Stimulated activated CD4-positive, alpha-beta T cell treated with anti-CD3 and anti-CD28 coated beads, Interleukin-1b, Interleukin-23, amount 100 ng/mL, for 48 hours (primary cell): ENCODE measurements at regions not wholly inside any gene's neighbourhood (a gene's known extent, or its start where the extent isn't known, plus 50 kb on each side); places are given as distances from the start of the nearest gene placed in this dataset.

Experiments
- DNase-seq: peaks from one replicate; pipeline ENCODE4 v3.0.0-alpha.2; 2020

GRCh38 chr13:107459430-107459829, 755.9 kb downstream of the LIG4 start:
- no peak for DNase-seq

DNA sequence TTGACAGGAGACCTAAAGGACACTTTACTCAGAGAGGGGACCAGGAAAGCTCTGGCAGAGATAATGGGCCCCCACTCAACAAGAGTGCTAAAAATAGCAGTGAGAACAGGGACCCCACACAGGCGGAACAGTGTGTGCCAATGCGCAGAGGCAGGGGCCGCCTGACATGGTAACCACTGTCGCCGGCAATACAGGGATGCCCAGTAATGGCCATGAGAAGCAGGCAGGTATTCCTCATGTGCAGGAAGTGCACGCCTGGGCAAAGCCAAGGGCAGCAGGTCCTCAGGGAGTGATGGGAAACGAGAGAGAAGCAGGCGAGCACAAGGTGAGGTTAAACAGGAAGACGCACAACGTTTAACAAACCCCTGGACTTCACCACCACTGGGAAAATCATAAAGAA, 757.1 kb downstream of the LIG4 start:
- no peak for DNase-seq

DNA sequence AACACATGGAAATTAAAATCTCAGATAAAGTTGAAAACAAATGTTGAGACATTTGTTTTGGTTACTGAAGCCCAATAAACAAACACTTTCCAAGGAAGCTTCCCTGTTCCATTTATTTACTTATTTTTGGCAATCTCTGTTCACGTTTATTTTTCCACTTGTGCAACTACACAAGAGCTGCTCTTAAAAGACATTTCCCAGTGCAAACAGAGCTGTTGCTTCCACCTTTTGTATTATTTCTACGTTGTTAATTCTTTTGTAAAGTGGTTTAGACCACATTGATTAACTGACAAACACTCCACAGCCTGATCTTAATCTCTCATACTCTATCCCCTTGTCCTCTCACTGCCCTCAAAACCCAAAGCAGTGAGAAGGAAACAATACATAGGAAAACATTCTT, 757.6 kb downstream of the LIG4 start:
- DNase-seq = no peak

DNA sequence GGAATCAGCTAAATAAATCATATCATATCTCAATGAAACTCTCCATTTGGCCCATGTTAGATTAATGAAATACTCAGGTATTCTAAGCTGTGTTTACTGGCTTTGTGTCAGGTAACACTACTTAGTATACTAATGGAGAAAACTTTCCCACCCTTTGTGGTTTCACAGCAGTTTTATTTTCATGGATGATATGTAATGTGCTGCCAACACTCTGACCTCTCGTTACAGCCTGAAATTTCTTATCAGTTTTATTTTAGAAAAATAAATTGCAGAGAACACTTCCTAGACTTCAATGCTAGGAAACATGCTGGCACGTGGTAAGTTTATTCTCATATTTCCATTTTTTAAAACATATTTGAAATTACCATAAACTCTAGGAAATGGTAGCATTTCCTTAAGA, 758.9 kb downstream of the LIG4 start:
- no peak for DNase-seq

- no peak for DNase-seq
These were observed 762.5 kb downstream of the LIG4 start for GRCh38 chr13:107452833-107453232.

DNA sequence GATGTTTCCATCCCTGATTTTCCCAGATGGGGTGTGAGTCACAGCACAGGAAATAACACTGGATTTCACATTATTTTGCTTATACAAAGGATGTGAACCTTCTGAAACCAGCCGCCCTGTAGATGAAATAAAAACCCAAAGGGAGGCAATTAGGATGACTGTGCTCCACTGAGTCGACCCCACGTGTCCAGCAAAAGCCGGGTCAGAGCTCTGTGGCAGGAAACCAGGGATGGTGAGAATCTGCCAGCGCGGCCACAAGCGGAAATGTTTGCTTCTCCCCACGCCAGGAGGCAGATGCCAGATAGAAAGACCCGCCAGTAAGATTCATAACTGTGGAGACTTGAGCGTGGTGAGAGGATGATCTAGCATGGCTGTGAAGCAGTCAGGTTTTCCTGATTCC, 764.4 kb downstream of the LIG4 start:
- DNase-seq = no peak

DNA sequence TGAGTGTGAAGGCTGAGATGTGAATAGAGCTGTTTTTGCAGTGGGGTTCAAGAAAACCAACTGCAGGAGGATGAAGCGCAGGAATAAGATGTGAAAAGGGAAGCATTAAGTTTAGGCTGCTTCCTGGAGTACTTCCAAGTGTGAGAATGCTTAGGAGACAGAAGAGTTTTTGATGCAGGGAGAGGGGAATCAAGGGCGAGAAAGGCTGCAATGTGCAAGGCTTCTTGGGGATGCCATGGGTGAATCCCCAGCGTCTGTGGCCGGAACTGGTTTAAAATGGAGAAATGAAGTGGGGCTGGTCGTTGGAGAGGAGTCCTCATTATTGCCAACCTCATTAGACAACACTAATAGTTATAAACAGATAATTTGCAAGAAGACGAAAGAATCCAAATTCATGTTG, 764.9 kb downstream of the LIG4 start:
- no peak for DNase-seq

DNA sequence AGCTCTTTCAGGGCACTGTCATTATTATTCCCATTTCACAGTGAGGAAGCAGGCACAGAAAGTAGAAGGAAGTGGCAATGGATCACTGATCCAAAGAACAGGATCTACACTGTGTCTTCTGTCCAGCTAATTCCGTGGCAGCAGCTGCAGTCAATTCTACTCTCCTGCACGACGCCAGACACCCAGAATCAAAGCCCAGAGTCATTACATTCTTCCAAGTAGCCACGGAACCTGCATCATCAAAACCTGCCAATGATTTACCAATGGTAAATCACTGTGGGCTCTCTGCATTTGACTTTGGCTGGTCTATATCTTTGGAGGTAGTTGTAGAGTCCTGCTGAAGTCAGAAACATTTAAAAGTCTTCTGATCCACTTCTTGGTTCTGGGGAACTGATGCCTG, 767.7 kb downstream of the LIG4 start:
- DNase-seq = no peak

GRCh38 chr13:107441279-107441678, 774.1 kb downstream of the LIG4 start:
- no peak for DNase-seq

DNA sequence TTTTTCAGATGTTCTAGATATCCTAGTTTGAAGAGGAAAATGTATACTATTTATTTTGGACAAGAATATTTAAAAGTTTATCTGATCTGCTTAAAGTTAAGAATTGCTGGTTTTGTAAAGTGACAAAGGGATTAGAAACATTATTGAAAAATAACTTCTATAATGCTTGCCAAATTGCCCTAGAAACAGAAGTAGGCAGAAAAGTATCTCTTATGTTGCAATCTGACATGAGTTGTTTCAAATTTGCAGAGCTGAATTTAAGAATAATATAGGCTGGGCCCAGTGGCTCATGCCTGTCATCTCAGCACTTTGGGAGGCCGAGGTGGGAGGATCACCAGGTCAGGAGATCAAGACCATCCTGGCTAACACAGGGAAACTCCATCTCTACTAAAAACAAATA, 777.1 kb downstream of the LIG4 start:
- no peak for DNase-seq

- no peak for DNase-seq
These were observed 781.0 kb downstream of the LIG4 start for GRCh38 chr13:107434347-107434746.

DNA sequence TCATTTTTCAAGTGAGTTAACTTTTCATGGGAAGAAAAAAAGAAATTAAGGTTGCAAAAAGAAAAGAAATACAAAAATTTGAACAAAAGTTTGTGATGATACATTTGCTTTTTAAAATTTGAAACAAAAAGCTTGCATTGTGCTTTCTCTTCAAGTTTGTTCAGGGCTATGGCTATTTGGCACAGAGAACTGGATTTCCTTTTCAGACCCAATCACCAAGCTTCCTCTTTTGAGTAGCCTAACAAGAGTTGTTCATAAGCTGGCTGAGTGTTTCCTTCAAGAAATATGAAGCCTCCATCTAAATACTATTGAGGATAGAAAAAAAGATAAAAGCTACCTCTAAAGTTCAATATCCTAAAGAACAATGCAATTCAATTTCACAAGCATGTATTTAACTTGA, 787.8 kb downstream of the LIG4 start:
- no peak for DNase-seq

GRCh38 chr13:107422421-107422820, 792.9 kb downstream of the LIG4 start:
- no peak for DNase-seq

- DNase-seq = no peak
These were observed 793.4 kb downstream of the LIG4 start for GRCh38 chr13:107421951-107422350.

DNA sequence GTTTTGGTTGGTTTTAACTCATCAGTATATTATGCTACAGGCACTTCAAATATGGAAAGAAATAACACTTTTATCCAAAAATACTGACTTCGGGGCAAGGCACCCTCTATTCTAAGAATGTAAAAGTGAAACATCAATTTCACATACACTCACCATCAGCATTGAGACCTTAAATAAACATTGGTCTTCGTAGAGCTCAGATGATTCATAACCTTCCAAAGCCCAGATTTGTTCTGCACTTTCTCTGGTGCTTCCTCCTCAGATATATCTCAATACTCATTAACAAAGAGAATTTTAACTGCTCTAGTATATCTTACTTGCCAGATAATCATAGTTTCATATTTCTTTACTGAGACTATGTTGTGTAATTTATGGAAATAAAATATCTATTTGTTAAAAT, 794.3 kb downstream of the LIG4 start:
- DNase-seq = no peak

GRCh38 chr13:107413005-107413404, 802.3 kb downstream of the LIG4 start:
- no peak for DNase-seq

GRCh38 chr13:107407074-107407473, 808.3 kb downstream of the LIG4 start:
- no peak for DNase-seq

DNA sequence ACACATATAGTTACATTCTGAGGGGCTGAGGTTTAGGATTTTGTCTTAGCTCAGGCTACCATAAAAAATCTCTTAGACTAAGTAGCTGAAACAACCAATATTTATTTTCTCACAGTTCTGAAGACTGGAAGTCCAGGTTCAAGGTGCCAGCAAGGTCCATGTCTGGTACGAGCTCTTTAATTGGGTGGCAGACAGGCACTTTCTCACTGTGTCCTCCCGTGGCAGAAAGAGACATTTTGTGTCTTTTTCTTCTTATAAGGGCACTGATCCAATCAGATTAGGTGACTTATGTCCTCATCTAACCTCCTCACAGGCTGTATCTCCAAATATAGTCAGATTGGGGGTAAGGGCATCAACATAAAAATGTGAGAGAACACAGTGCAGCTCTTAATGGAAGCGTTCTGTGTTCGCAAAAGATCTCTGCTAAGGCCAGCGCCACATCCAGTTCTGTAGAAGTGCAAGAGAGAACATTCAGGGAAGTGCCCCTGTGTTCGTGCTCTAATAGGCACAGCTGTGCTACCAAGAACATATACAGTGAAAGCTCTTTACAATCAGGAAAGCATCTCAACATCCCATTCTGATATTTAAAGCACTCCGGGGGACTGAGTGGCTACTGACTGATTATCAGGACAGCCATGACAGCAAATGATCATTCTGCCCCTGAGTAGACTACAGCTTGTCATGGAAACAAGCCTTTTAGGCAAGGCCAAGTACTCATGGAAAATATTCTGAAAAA, 819.2 kb downstream of the LIG4 start:
- DNase-seq = no peak

DNA sequence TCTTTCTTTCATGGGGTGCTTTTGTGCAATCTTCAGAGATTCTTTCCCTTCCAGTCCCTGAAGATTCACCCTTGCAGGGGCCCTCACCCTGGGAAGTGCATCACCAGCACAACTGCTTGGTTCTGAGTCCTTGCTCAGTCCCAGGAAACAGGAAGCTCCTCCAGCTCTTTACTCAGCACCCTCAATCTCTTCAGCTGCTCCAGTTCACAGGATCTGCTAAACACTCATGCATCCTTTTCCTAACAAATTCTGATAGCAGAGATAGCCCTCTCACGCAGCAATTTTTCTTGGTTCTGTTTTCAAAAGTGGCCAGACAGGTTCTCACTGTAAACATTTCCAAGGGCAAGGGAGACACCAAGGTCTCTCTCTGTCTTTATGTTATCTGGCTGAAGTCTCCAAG, 823.1 kb downstream of the LIG4 start:
- no peak for DNase-seq

DNA sequence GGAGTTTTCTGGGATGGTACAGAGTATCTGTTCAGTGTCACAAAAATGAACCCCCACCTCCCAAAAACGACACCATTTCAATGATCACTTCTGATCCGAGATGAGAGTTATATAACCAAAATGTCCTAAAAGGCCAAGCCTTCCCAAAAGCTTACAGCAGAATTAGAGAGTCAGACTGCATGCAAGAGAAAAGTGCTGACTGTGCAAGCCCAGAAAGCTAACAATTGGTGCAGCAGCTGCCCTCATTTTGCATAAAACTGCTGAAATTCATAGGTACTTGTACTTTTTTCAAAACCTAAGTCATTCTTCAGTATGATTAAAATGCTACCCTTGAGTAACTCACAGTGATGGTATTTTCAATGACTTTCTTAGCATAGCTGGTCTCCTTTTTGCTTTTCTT, 819.6 kb upstream of the ARGLU1 start:
- no peak for DNase-seq

GRCh38 chr13:107379407-107380155, 811.6 kb upstream of the ARGLU1 start:
- no peak for DNase-seq

DNA sequence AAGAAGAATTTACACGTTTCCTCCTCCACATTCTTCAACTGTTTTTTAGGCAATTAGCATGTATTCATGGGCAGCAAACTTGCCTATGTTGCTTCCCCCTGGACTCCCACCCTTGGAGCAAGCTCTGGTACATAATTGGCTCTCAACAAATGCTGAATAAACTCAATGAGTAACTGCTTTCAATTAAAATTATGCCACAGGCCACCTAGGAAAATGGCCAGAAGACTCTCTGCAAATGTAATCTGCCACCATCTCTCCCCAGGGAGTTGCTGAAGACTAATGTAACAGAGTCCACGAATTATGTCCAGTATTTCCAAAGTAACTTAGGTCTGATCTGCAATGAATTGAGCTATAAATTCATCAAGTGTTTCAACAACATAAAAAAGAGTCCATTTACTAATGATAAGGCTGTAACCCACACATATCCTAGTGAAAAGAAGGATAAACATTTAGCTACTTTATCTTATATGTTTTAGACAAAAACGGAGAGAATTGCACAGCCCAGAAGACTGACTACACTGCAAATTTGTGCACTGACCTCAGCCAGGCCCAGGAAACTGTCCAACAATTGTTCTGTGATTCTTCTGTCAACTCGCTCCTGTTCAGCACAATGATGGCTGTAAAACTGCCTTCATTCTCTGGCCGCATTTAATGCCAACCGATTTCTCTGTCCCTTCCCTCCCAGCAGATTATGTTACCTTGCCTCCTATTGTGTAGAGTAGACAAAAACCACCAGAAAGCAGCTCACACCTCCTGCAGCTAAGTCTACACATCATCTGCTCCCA, 808.6 kb upstream of the ARGLU1 start:
- no peak for DNase-seq

DNA sequence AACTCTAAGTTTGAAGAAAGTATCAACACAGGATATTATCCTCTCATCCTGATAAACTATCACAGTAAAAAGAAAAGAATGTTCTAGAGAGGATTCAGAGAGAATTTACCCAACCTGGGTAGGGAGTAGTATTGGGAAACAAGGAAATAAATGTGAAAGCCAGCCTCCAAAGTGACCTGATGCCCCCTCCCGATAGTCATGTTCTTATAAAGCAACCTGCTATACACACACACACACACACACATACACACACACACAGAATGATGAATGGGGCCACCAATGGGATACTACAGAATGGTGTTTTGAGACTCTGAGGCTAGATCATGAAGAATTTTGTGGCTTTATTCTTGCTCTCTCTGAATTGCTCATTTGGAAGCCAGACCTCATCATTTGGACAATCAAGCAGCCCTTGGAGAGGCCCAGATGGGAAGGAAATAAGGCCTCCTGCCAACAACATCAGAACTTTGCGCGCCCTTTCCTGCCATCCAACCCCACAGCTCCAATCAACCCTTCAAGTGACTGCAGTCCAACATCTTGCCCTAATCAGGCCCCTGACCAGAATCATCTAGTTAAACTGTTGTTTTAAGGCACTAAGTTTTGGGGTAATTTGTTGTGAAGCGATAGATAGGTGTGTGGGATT, 807.9 kb upstream of the ARGLU1 start:
- no peak for DNase-seq
